Hematopoietic multipotent progenitor cell treated with erythropoietin and hydrocortisone succinate and interleukin-3 and kit ligand, for 6 days (in vitro differentiated cells): ENCODE measurements at regions not wholly inside any gene's neighbourhood (a gene's known extent, or its start where the extent isn't known, plus 50 kb on each side); places are given as distances from the start of the nearest gene placed in this dataset.

ENCODE experiments used
- DNase-seq: peaks from one replicate; pipeline ENCODE4 v3.0.0-alpha.2; 2015

DNA sequence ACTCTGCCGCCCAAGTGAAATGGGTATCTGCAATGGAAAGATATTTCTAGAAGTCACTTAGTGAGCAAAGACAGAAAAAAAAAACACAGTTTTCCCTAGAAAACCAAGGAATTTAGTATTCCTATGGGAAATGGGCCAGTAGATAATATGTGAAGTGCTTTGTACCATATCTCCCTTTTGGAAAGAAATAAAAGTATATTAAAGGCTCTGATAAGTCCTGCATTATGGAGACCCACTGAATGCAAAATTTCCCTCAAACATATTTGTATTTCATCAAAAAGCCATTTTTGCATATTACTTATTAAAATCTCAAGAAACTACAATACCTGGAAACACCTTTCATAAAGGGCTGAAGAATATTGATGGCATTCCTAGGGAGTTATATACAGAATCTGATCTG is 51.6 kb upstream of the DYNLRB2 start:
- no peak for DNase-seq

DNA sequence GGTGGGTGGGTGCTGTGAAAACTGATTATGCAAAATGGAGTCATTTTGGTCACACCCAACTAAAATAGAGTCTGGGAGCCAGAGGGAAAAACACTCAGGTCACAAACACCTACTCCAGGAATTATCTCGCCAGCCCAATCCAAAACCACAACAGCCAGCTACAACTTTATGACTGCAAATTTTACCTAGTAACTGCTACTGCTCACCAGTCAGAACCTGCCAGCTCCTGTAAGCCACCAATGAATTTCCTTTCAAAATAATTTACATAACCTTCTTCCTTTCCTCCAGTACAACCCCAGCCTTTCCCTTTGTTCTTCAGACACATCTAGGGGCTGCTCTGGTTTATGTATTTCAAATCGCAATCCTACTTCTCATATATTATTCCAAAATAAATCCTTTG is 52.6 kb upstream of the DYNLRB2 start:
- no peak for DNase-seq

DNA sequence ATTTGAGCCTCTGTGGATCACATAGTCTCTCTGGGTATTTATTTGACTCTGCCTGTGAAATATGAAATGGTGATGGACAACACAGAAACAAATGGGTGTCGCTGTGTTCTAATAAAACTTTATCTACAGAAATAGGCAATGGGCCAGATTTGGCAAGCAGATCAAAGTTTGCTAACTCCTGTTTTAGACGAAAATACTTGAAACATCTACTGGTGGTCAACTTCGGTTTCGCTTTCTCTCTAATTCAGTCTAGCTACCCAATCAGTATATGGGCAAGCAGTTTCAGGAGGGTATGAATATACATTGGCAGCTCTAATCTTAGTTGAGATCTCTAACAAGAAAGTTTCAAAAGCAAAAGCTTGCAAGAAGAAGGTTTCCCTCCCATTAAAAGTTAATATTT is 60.1 kb upstream of the DYNLRB2 start:
- DNase-seq: no peak

DNA sequence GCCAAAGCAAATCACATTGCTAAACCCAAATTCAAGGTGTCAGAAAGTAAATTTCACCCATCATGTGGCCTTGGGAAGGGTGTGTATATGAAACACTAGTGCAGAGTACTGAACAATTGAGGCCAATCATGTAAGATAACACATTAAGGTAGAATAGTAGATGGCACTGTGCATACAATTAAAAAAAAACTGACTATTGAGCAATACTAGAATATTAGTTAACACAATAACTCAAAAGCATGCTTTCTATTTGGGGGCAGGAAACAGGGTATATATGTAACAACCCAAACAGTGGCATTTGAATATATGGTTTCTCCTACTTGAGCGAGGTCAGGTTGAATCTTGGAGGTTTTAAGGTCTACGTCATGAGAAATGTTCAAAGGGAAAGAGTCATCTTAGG is 63.0 kb upstream of the DYNLRB2 start:
- DNase-seq: no peak

DNA sequence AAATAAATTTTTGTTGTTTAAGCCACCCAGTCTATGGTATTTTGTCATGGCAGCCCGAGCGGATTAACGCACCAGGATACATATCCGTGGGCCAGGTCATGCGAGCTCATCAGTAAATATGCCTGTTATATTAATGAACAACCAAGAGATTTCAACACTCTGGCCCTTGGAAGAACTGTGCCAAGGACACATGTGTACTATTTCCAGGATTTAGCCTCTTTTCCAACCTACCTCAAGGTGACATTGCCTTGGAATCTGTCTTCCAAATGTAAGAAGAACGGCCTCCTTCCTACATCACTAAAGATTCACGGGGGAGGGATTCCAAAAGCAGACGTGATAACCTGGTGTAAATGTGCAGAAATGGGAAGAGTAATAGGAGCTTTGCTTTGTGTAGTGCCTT is 72.8 kb upstream of the DYNLRB2 start:
- DNase-seq: no peak

DNA sequence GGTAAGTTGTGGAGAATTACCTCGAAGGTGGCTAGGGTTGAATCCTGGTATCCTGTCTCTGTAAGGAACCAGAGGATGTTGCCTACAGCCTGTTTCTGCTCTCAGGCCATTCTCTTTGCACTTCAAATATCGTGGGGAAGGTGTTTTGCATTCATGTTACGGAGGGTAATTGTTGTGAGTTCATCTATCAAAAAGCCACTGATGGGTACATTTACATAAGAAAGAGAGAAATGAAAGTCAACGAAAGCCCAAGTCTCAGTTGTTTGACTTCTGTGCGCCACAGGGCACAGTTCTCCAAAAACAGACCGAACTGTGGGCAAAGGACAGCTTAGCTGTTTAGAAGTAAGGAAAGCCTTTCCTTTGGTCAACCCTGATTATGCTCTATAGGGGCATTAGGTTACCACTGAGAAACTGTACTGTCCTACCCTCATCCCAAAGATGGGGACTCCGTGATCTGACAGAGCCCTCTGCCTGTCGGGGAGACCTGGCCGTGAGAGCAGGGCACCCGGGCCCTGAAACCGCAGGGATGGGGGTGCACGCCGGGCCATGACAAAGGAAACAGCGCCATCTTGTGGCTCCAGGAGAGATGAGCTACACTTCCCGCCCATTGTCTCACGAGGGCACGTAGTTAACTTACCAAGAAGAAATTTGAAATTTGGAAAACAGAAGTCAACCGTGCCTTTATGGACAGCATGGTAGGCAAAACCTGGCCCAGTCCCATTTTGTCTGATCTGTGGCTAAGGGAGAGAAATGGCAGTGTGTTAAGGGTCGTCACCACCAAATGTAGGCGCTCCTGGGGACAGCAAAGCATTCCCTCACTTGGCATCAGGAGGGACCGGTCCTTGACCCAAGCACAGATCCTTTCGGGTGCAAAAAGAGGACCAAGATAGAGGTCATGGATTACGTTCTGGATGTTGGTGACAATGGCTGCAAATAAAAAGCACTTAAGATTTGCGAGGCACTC is 74.5 kb upstream of the DYNLRB2 start:
- peak; percentile 90 for DNase-seq

DNA sequence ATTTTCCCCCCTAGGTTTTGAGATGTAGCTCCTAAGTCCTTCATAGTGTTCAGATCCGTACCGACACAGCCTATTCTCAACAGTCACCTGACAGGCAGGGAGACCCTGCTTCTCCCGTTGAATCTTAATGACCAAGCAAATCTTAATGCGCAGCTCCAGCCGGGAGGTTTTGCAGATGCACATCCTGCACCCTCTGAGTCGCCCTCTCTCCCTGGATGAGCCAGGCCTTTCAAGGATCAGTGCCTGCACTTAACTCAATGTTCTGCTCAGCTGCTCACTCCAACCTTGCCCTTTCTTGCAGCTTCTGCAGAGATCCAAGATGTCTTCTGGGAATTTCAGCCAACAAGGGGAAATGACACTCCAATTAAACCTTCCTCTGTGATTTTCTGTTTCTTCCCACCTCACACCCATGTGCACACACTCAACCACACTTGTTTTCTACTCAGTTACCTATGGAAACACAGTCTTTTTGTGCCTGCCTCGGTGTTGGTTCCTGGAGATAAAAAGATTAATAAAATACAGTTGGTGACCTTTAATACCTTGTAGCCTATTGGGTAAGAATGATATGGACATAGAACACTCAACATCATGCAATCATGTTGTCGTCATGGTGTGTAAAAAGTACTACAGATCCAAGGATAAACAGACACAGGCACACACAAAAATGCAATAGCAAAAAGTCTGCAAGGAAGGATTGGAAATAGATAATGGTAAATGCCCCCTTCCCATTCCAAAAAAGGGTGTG is 76.9 kb upstream of the DYNLRB2 start:
- DNase-seq: no peak

DNA sequence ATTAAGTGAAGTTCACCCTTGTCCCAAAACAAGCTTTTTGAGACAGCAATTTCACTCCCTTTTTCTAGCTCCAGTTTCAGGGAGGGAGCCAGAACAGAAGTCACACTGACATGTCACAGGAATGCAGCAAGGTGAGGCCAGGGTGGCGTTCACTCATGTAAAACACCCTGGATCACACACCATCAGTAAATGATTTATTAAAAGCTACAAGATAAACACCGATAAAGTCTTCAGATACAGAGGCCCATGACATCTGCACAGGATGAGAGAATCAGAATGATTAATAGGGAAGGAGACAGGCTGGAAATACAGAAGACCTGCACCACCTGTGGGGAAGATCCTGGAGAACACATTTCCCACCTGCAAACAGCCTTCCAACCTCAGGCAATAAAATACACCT is 77.5 kb upstream of the DYNLRB2 start:
- DNase-seq: no peak

DNA sequence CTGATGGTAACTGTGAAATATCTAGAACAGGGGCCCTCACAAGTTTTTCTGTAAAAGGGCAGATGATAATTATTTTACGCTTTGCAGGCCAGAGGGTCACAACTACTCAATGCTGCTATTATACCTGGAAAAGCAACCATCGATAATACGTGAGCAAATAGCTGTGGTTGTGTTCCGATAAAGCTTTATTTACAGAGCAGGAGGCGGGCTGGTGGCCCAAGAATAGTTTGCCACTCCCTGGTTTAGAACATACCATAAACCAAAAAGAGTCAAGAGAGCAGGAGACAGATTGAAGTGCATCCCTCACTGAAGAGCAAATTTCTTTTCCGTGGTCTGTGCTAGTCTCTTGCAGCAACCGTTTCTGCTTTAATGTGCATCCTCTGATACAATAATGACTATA is 77.9 kb upstream of the DYNLRB2 start:
- no peak for DNase-seq

DNA sequence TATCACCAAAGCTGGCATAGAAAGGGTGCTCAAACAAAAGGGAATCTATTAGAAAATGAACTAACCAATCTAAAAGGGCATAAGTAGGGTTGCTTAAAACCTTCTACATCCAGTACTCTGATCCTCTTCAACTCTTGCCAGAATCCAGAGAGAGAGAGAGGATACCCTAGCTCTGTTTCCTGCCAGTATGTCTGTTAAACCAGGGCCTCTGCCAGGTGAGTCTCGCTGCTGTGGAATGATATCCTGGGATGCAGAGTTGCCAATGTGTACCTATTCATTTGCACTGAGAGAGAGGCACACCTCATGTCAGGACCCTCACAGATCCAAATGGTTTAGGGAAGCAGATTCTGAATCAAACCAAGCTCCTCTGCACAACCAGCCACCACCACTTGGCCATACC is 79.8 kb upstream of the DYNLRB2 start:
- no peak for DNase-seq

DNA sequence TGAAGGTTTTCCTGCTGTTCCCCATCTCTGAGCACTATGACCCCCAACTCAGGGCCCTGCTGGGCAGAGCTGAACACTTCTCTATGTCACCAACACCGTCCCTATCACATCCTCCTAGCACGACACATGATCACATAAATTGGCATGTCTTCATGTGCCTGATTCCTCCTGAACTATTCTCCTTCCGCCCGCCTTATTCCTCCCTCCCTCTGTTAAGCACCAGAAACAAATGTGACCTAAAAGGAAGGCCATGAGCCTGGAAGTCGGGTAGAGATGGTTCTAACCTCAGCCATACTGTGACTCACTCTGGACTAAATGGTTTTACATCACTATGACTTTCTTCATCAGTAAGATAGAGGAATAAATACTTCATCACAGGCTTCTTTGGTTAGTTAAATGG is 80.8 kb upstream of the DYNLRB2 start:
- DNase-seq: no peak

DNA sequence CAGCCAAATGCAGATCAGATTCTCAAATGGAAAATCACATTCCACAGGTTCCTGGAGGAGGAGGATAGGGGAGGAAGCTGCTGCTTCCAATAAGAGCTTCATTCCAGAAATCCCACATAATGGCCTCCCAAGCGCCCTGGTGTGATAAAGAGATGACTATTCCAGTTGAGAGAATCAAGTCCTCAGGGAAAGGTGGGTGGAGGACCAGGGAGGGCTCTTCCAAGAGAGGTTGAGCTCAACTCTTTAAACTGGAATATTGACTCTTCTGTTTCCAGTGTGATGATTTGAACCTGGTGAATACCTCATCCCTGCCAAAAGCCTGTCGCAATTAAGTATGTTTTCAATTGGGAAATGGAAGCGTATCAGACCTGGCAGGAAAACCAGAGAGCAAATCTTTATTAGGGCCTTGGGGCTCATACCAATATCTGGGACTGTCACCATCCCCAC is 81.4 kb upstream of the DYNLRB2 start:
- no peak for DNase-seq

DNA sequence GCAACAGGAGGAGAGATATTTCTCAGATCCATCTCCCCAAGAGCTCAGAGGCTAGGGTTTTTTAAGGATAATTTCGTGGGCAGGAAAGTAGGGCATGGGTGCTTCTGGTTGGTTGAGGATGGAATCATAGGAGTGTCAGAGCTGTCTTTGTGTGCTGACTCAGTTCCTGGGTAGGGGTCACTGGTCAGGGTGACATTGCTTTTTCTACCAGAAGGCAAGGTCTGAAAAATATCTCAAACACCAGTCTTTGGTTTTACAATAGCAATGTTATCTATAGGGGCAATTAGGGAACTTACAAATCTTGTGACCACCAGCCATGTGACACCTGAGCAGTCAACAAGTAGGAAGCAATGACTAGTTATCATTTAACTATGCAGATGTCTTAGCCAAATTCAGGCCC is 82.9 kb upstream of the DYNLRB2 start:
- DNase-seq: no peak

DNA sequence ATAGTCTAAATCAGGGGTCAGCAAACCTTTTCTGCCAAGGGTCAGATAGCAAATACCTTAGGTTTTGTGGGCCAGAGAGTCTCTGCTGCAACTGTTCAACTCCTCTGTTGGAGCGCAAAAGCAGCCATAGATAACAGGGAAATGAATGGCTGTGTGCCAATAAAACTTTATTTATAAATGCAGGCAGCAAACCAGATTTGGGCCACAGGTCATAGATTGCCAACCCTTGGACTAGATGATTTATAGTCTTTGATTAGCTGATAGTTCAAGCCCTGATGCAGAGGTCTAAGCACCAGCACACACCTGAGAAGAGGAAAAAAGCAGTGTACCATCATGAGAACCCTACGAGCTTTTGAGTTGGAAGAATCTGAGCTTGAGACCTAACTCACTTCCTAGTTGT is 86.0 kb upstream of the DYNLRB2 start:
- DNase-seq: no peak

DNA sequence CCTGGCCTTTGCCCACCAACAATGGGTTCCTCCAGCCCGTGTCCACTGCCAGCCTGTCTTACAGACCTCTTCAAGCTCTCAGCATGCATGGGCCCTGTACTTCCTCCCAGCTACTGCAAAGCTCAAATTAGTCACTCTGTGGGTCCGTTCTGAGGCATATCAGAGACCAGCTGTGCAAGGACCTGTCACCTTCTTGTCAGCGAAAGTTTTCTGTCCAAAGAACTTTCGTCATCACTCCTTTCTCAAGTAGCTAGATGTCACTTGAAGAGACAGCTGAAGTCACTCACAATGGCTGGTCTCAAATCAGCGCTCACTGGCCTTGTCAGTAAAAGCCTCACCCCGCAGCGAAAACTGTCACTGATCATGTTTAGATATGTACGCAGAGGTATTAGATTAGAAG is 91.4 kb upstream of the DYNLRB2 start:
- DNase-seq: no peak

DNA sequence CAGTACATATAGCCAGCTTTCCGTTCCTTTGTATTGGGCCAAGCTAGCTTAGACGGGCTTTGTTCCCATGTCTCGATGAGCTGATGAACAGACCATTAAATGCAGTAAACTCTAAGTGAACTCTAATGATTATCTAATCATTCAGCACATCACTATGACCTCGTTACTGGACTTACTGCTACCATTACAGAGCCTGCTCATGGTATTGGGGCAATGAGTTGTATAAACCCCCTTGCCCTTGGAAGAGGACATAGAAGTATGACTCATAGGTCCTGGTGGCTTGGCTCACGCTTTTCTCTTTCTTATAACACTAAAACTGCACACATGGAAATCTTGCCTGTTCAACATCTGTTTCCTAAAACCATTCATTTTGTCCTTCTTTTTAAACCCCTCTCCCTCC is 93.6 kb upstream of the DYNLRB2 start:
- no peak for DNase-seq

DNA sequence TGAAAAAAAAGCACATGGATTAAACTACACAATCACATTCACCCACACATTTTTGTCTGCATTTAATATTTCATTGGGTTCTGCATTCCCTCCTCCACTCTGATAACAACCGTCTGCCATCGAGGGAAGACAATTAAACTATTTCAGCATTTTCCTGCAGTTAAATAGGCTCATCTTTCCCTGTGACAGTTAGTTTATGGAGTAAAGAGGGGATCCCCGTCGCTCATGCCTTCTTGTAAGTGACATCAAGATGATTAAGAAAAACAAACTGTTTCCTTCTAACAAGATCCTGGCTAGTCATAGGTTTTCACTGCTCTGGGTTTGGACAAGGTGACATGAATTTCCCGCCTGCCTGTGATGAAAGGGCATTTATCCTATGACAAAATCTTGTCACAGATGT is 98.0 kb upstream of the DYNLRB2 start:
- no peak for DNase-seq

DNA sequence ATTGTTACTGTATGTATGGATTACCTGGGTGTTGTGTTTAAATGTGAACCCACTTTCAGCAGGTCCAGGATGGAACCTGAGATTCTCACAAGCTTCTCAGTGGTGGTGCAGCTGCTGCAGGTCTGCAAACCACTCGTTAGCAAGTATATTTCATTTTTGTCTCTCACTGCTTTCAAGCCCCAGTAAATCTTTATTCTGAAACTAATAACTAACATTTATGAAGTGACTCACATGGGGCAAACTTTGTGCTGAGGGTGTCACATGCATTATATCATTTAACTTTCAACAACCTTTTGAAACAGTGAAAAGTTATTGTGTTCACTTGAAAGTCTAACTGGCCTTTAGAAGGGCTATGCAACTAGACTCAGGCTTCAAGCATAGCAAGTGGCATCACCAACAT is 98.9 kb upstream of the DYNLRB2 start:
- no peak for DNase-seq

DNA sequence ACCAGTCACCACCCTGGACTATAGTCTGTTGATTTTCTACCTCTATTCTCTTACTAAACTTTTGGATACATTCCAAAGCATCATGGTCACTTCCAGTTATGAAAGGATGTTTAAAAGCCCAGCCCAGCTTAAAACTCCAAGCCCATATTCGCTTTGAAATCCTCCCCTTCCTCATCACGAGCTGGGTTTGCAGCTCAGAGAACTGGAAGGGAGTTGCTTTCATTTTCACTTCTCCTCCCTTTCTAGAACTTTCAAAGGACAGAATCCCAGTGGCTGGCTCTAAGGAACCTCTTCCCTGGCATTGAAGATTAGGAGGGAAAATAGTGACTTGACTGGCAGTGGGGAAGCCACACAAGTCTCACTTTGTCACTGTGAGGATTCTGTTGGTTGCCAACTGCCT is 100.1 kb upstream of the DYNLRB2 start:
- no peak for DNase-seq

DNA sequence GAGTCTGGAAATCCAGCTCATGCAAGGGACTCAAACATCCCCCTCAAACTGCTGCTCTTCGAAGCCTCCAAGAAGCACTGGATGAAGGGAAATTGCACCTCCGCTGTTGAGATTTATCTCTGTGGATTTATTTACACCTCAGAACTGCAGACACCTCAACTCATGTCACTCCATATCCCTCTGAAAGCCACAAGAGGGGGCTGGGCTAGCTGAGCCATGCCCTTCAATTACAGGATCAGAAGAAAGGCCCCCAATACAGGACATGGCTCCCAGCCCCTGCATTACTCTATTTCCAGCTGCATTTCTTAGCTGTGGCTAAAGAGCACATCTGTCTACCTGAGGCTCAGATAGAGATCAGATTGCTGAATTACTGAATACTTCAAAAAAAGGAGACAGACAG is 103.1 kb upstream of the DYNLRB2 start:
- DNase-seq: no peak

DNA sequence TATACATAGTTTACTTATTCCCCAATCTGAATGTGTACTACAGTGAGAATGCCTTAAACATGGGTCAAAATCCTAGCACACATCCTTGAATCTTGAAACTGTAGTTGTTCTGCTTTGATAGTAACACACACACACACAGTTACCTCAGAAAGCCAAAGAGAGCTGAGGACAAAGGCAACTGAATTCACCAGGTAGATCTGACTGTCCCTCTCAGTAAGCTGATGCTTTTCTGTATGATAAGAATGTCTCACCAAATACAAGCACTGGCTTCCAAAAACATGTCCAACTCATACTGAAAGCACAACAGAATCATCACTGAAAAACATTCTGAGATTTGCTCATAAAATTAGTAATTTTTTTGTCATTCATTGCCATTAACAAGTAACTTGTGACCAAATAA is 104.3 kb upstream of the DYNLRB2 start:
- DNase-seq: no peak

DNA sequence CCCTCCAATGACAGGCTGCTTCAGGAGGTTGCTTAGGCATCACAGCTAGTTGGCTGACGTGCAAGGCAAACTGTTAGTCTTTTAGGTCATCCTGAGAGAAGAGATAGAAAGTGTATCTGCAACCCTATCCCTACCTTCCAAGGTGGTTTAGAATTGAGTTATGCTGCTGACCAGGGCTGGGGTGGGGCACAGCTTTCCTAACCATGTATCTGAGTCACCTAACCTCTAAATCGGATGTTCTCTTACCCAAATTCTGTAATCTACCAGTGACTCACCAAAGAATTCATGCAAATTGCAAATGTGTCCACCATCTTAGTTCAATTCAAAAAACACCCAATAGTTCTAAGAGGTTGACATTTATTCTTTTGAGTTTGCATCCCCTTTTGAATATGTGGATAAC is 107.2 kb upstream of the DYNLRB2 start:
- DNase-seq: no peak

DNA sequence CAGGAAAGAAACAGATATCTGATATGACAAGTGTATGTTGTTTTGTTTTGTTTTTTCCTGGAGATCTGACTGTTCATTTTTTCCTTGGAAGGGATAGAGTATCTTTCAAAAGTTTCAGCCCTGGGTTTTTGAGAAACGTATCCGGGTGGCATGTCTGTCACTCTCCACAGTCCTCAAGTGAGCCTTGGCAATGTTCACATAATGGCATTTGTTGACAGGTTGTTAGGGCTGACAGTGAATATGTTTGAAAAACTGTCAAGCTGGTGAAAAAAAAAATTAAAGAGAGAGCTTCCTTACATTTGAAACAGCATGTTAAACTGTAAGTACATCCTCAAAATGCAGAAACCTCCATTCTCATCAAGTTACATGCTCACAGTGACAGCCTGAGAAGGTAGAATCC is 113.0 kb upstream of the DYNLRB2 start:
- no peak for DNase-seq
